SU-DHL-6 (cell line): ENCODE measurements at regions not wholly inside any gene's neighbourhood (a gene's known extent, or its start where the extent isn't known, plus 50 kb on each side); places are given as distances from the start of the nearest gene placed in this dataset.

Experiments
- H2AFZ ChIP-seq: fragments of 200-600 bp; sonication (generic); 2 replicates; pipeline ENCODE4 v1.6.1; 2014; ENCODE audit warnings: low read depth, mild to moderate bottlenecking, moderate library complexity, mixed read lengths, antibody characterized with exemption, low read length; ENCODE audit not compliant: severe bottlenecking
- H3F3A ChIP-seq: fragments of 200-600 bp; shearing (Covaris generic); 2 replicates; pipeline ENCODE4 v1.6.0; 2016; ENCODE audit warnings: antibody characterized with exemption, mild to moderate bottlenecking; ENCODE audit not compliant: insufficient read depth
- H3K27ac ChIP-seq: fragments of 200-600 bp; sonication (generic); 2 replicates; pipeline ENCODE4 v1.5.1; 2016; ENCODE audit warnings: low read depth, mild to moderate bottlenecking, low read length, moderate library complexity, mixed read lengths
- H3K27me3 ChIP-seq: fragments of 200-600 bp; sonication (generic), shearing (Covaris generic); 2 replicates; pipeline ENCODE4 v1.6.0; 2014; ENCODE audit warnings: mild to moderate bottlenecking, low read length
- H3K36me3 ChIP-seq: fragments of 200-600 bp; sonication (generic); 2 replicates; pipeline ENCODE4 v1.6.1; 2014; ENCODE audit warnings: mild to moderate bottlenecking, low read length, mixed read lengths
- H3K4me2 ChIP-seq: fragments of 300-600, 200-600 bp; shearing (Covaris generic), sonication (generic); 2 replicates; pipeline ENCODE4 v1.6.0; 2014; ENCODE audit warnings: low read length, low read depth, mild to moderate bottlenecking; ENCODE audit not compliant: poor library complexity, severe bottlenecking
- H3K4me3 ChIP-seq: fragments of 200-600 bp; sonication (generic); 2 replicates; pipeline ENCODE4 v1.5.1; 2014; ENCODE audit warnings: antibody characterized with exemption, low read length, mild to moderate bottlenecking, mixed read lengths; ENCODE audit not compliant: insufficient read depth, poor library complexity, severe bottlenecking
- H3K79me2 ChIP-seq: fragments of 200-600 bp; sonication (generic); 2 replicates; pipeline ENCODE4 v1.6.1; 2014; ENCODE audit warnings: mild to moderate bottlenecking, low read length, moderate library complexity; ENCODE audit not compliant: insufficient read depth
- H3K9ac ChIP-seq: fragments of 200-600 bp; sonication (generic); 2 replicates; pipeline ENCODE4 v1.7.0; 2014; ENCODE audit warnings: mild to moderate bottlenecking, low read length
- H3K9me2 ChIP-seq: fragments of 200-600 bp; sonication (generic); replicated peaks from 2 replicates; pipeline ENCODE4 v1.6.1; 2014; ENCODE audit warnings: low read length; ENCODE audit not compliant: insufficient read depth
- H3K9me3 ChIP-seq: fragments of 200-600 bp; sonication (generic); 2 replicates; pipeline ENCODE4 v1.6.1; 2014; ENCODE audit warnings: low read length, mixed read lengths; ENCODE audit not compliant: insufficient read depth
- H4K20me1 ChIP-seq: fragments of 200-600 bp; sonication (generic); 2 replicates; pipeline ENCODE4 v1.6.1; 2014; ENCODE audit warnings: low read depth, mild to moderate bottlenecking, antibody characterized with exemption, low read length, moderate library complexity, mixed read lengths
- EZH2phosphoT487 ChIP-seq: fragments of 200-600 bp; sonication (generic), shearing (Covaris generic); conservative IDR thresholded peaks from 2 replicates; pipeline ENCODE4 v1.6.1; 2018; ENCODE audit warnings: mild to moderate bottlenecking, antibody characterized with exemption, low read length, moderate library complexity, mixed read lengths
- TF ChIP-seq, protein P1 (sequence below): fragments of 200-600 bp; sonication (generic); IDR thresholded peaks from one replicate; pipeline ENCODE4 v1.5.1; 2017; ENCODE audit warnings: antibody characterized with exemption, mild to moderate bottlenecking, low read length, moderate library complexity; ENCODE audit not compliant: insufficient read depth, poor library complexity, severe bottlenecking

DNA sequence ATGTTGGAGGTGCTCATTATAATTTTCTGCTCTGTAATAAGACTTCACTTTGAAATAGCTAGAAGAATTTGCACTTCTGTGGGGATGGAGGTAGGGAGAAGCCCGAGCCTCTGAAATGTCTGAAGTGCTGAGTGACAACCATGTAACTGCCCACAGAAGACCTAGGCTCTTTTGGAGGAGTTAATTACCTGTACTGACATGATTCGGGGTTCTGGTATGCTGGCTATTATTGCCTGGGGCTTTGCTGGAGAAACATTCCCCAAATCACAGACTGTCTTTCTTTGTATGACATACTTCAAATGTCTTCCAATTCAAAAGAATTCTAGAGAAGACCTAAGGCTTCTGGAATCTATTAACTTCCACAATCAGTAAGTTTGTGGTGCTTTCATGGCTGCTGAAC is 211.2 kb upstream of the POF1B start:
- no peak for TF ChIP-seq EZH2phosphoT487
- TF ChIP-seq, protein P1, sequence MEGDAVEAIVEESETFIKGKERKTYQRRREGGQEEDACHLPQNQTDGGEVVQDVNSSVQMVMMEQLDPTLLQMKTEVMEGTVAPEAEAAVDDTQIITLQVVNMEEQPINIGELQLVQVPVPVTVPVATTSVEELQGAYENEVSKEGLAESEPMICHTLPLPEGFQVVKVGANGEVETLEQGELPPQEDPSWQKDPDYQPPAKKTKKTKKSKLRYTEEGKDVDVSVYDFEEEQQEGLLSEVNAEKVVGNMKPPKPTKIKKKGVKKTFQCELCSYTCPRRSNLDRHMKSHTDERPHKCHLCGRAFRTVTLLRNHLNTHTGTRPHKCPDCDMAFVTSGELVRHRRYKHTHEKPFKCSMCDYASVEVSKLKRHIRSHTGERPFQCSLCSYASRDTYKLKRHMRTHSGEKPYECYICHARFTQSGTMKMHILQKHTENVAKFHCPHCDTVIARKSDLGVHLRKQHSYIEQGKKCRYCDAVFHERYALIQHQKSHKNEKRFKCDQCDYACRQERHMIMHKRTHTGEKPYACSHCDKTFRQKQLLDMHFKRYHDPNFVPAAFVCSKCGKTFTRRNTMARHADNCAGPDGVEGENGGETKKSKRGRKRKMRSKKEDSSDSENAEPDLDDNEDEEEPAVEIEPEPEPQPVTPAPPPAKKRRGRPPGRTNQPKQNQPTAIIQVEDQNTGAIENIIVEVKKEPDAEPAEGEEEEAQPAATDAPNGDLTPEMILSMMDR, result no peak
- Histone ChIP-seq H4K20me1 (no peaks in the 10 kb centered on the region), H3K4me2 (no peak overlapping the region), H3K9me3 (no peaks in the 10 kb centered on the region), H3K4me3 (no peak overlapping the region), H3K36me3 (no peaks in the 10 kb centered on the region), H3K27ac (no peak overlapping the region), H3K27me3 (no peaks in the 10 kb centered on the region), H2AFZ (no peak overlapping the region), H3K9me2 (no peaks in the 10 kb centered on the region), H3F3A (no peaks in the 10 kb centered on the region), H3K79me2 (no peaks in the 10 kb centered on the region), H3K9ac (no peak overlapping the region)

DNA sequence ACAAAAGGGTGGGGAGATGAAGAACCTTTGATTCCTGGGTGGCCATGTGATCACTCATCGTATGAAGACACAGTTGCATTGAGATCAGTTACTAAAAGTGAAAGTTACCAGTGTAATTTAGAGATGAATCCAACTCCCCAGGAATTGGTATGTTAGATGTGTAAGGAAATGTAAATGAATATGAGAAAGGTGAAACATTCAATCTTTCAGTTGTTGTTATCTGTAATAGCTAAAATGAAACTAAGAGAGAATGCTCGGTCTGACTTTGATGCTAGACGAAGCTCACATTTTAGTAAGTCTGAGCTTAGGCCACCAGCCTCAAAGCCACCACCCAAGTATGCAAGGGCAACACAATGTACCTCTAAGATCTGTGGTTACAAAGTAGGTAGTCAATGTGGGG is 194.3 kb upstream of the POF1B start:
- Histone ChIP-seq H2AFZ (no peak overlapping the region), H3K4me3 (no peak overlapping the region), H4K20me1 (no peaks in the 10 kb centered on the region)

DNA sequence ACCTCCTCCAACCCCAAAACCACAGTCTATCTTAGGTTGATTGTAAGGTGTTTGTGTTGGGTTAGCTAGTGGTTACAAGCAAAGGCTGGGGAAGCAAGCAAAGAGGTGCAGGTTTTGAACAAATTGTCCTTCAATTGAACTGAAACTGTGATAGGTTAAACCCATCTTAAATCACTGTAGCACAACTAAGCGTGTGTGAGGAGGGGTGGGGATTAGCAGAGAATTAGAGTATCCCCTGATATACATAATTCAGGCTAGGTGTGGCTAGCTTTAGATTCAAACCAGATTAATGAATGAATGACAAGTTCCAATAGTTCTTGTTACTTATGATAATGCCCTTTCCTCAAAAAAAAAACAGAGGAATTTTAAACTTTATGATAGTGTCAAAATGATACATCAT is 191.0 kb upstream of the POF1B start:
- H3K4me2 ChIP-seq, result no peak overlapping the region
- H3K27me3 ChIP-seq, result no peaks in the 10 kb centered on the region
- no peaks in the 10 kb centered on the region for H3K9me3 ChIP-seq
- no peak overlapping the region for H2AFZ ChIP-seq
- no peaks in the 10 kb centered on the region for H3F3A ChIP-seq
- no peaks in the 10 kb centered on the region for H3K9me2 ChIP-seq
- no peak overlapping the region for H3K9ac ChIP-seq
- H4K20me1 ChIP-seq, result no peaks in the 10 kb centered on the region
- H3K36me3 ChIP-seq, result no peaks in the 10 kb centered on the region
- no peak overlapping the region for H3K4me3 ChIP-seq
- TF ChIP-seq, protein P1, result no peak
- no peak for TF ChIP-seq EZH2phosphoT487
- no peaks in the 10 kb centered on the region for H3K79me2 ChIP-seq
- no peak overlapping the region for H3K27ac ChIP-seq

More for the DNA sequence above, 194.3 kb upstream of the POF1B start:
- no peak overlapping the region for H3K27ac ChIP-seq
- no peaks in the 10 kb centered on the region for H3K79me2 ChIP-seq
- H3K9ac ChIP-seq, result no peak overlapping the region
- no peaks in the 10 kb centered on the region for H3K27me3 ChIP-seq
- no peaks in the 10 kb centered on the region for H3K9me3 ChIP-seq
- H3F3A ChIP-seq, result no peaks in the 10 kb centered on the region
- no peak overlapping the region for H3K4me2 ChIP-seq
- H3K9me2 ChIP-seq, result no peaks in the 10 kb centered on the region
- TF ChIP-seq EZH2phosphoT487, result no peak
- TF ChIP-seq, protein P1, result no peak
- no peaks in the 10 kb centered on the region for H3K36me3 ChIP-seq
